ENCODE measurements at regions not wholly inside any gene's neighbourhood (a gene's known extent, or its start where the extent isn't known, plus 50 kb on each side); places are given as distances from the start of the nearest gene placed in this dataset.

DNA sequence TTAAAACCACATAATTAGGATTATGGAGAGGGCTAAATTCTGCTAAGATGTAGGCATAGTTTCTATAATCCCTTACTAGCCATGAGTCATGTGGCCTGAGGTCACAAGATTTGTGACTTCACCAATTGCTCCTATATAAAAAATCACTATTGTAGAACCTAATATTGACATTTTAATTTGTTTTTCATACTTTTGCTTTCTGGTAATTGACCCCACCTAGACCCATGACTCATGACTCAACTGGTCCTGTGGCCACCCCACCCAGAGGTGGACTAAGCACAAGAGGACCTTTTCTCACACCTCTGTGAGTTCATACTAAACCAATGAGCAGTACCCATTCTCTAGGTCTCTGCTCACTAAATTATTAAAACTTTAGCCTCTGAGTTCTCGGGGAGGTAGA lies 1567.5 kb upstream of the LRRTM1 start:
- TF ChIP-seq CTCF (IDR thresholded peaks at IDR 0.05) = no peak
- no peak for TF ChIP-seq POLR2A (IDR thresholded peaks at IDR 0.05)

Measured in testis (tissue), 2 donors.